Right kidney (tissue), 1 donor: ENCODE measurements at regions not wholly inside any gene's neighbourhood (a gene's known extent, or its start where the extent isn't known, plus 50 kb on each side); places are given as distances from the start of the nearest gene placed in this dataset.

Source experiments
- DNase-seq: peaks from one replicate; pipeline ENCODE4 v3.0.0-alpha.2; 2016

DNA sequence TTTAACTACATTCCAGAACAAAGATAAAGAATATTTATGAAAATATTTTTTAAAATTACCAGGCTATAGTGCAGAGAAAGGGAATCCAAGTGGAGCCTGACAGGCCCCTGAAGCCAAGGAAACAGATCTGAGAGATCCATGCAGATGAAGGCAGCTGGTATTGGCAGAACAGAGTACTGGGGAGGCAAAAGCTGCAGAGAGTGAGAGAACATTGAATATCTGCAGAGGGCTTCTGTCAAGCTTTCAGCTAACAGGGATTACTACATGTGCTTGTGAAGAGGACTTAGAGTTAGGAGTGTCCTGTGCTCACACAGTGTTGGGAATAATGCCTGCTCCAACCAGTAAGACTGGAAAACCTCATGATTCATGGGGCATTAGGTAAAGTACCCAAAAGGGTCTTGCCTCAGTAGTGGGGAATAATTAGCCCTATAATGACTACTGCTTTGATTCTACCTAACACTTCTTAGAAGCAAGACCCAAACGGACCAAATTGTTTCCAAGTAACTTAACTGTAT is 657.2 kb downstream of the DHX35 start:
- no peak for DNase-seq

DNA sequence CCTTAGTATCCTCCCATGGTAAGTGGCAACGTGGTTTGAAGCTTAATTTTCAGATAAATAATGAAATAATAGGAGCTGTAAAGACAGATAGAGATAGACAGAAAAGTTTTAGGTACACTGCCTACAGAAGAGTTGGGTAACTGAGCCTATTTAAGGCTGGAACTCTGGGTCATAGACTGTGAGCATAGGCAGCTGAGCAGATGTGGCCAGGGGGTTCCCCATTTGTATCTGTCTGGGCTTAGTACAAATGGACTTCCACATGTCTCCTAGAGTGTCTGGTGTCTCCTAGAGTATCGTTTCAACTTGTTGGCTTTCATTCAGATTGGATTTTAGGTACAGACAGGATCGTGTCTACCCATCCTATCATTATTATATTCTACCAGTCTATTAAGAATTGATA is 649.8 kb downstream of the DHX35 start:
- no peak for DNase-seq

DNA sequence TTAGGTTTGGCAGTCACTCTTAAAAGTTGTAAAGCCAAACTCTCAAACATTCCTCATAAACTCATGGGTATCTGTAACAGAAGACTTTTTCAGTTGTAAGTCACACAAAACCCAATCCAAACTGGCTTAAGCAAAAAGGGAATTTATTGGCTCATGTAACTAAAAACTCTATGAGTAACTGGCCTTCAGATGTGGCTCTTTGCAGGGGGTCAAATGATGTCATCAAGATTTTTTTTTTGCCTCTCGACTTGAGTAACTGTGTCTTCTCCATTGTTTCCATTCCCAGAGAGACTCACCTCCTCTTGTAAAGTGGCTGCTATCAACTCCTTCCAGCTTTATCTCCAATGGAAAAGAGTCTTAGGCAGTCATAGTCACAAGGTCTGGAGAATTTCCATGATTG is 645.0 kb downstream of the DHX35 start:
- DNase-seq, result no peak

DNA sequence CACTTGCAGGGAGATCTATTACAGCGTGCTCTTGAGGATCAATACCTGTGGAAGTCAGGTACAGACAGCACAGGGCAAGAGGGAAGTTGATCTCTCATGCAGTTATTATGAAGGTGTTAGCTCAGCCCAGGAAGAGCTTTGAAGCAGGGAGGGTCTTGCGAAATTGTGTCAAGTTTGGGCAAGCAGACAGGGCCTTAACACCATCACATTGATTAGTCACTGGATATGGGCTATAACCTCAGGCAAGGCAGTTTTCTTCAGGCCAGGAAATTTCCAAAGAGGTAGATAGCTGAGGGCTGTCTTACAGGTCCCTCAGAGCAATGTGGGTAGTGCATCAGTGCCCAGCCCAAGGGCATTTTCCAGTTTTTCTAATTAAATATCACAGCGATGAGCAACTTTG is 643.8 kb downstream of the DHX35 start:
- no peak for DNase-seq

DNA sequence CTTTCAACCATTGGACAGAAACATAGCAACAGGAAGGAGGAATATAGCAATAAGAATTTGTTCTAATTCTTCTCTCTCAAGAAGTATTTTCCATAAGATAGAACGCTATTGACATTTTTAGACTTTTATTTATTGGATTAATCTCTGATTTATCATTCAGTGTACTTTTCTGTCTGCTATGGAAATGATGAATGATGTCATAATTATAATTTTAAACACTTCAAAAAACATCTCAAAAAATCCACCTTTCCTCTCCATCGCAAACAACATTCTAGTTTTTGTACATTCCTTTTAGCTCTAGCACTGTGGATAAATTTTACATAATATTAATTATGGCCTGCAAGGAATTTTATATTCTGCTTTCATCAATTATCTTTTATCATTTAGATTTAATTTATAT is 643.2 kb downstream of the DHX35 start:
- no peak for DNase-seq

DNA sequence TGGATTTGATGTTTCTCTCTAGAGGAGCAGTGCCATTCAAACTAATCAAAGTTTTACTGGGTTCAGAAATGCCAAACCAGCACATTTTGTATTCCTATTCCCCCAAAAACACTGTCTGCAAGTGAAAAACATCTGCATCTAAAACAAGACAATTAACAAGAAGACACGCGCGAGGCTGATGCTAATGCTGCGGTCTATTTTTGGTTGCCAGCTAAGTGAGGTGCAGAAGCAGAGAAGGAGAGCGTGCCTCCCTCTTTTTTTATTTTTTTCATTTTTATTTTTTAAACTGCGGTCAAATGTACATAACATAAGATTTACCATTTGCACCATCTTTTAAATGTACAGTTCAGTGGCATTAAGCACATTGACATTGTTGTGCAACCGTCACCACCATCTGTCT is 641.1 kb downstream of the DHX35 start:
- DNase-seq, result no peak

DNA sequence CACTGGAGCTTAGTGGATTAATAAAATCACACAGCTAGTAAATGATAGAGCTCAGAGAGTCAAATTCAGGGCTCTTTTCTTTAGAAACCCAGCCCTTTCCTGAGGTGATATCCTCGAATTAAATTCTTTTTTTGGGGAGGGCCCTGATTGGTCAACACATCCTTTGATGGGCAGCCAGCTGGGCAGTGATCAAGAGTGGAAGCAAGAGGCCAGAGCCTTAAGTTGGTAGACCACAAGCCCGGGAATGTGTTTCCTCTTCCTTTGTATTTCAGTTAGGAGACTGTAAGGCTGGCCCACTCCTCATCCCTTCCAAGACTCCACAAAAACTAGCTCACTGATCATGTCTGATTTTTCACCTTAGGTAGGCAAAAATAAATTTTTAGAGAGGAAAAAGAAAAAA is 640.5 kb downstream of the DHX35 start:
- no peak for DNase-seq

DNA sequence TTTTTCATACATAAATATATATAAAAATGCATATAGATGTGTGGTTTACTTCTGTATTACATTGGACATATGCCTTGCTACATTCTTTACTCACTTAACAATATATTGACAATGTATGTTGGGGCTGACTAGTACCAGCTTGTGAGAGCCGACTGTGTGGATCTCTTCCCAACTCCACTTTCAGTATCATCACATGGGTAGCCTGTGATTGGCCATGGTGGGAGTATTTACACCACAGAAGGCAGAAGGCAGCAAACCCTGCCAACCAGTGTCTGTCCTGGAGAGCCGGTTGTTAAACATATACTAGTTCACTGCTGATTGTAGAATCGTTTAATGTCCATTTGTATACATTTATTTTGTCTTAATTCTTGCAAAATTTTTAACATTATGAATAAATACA is 638.7 kb downstream of the DHX35 start:
- no peak for DNase-seq

DNA sequence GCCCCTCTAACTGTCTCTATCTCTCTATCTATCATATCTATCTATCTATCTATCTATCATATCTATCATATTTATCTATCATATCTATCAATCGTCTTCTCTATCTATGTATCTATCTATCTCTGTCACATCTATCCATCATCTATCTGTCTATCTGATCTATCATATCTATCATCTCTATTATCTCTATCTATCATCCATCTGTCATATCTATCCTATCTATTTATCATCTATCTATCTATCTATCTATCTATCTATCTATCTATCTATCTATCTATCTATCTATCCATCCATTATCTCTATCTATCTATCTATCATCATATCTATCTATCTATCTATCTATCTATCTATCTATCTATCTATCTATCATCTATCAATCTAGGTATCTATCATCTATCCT is 638.0 kb downstream of the DHX35 start:
- DNase-seq, result no peak

DNA sequence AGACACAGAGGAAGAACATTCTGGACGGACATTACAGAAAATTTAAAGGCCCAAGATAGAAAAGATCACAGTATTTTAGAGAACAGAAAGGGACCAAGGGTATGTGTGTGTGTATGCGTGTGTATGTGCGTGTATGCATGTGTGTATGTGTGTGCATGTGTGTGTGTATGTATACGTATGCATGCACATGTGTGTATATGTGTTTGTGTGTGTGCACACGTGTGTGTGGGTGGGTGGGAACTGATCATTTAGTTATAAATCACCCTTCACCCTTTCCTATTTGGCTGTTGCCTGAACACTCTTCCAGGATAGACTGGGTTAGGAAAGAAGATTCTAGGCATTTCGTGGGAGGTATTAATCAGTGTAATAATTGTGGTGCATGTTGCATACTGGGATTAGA is 634.4 kb downstream of the DHX35 start:
- no peak for DNase-seq

DNA sequence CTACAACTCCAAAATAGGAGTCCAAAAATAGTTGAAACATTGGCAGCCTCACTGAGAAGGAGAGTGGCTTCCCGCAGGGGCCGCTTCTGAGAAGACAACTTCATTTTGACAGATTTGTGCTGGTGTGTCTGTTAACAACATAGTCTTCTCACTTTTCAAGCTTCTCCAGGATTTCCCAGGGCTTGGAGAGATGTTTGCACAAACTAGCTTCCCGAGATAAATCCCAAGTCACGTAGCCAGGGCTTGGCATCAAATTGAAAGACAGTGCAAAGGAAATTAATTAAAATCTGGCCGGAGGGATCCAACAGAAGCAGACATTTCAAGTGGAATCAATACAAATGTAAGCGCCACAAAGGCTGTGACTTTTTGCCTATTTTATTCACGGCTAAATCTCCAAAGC is 630.2 kb downstream of the DHX35 start:
- DNase-seq, result no peak

DNA sequence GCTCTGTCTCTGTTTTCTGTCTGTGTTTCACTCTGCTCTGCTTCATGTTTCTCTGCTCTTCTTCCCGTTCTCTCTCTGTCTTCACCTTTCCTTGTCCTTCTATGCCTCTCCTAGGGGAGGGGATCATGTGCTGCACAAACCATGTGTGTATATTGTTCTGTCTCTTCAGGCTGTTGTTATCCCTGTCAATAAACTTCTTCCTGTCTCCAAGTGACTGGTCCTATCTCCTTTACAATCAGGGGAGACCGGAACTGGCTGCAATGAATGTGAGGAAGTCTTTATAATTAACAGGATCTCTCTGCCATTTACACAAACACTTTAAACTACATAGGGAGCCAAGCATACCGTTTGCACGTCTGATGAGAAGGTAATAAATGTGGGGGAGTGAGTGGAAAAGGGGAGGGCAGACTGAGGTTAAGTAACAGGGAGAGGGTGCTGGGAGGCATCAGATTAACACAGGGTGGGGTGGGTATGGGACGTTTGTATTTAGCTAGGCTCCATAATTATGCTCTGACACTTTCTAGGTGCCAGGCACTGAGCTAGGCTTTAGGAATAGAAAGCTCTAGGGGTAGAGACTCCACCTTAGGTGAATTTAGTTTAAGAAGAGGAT is 626.1 kb downstream of the DHX35 start:
- no peak for DNase-seq

DNA sequence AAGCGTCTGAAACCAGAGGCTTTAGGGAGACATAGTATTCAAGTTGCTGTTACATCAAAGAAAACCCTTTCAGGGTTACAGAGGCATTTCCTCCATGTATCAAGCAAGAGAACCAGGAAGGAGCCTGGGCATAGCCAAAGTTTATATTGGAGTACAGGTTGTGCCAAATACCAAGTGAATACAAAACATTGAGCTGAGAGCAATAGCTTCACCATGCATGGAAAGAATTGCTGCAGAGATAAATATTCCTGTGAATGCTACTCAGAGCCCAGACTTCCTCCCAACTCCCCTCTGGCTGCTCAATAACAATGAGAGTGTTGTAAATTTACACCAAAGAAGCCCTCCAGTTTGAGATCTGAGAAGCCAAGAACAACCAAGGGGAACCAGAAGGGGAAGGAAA is 618.9 kb downstream of the DHX35 start:
- no peak for DNase-seq

DNA sequence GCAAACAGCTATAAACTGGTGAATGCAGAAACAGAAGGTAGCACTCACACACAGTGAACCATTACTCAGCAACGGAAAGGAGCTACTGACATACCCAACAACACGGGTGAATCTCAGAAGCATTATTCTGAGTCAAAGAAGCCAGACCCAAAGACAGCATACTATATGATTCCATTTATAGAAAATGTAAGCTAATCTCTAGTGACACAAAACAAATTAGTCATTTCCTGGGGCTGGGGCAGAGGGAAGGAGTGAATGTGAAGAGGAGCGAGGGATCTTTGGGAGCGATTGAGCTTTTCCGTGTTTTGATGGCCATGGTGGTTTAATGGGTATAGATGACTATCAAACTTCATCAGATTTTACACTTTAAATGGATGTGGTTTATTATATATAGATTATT is 614.6 kb downstream of the DHX35 start:
- DNase-seq, result no peak

DNA sequence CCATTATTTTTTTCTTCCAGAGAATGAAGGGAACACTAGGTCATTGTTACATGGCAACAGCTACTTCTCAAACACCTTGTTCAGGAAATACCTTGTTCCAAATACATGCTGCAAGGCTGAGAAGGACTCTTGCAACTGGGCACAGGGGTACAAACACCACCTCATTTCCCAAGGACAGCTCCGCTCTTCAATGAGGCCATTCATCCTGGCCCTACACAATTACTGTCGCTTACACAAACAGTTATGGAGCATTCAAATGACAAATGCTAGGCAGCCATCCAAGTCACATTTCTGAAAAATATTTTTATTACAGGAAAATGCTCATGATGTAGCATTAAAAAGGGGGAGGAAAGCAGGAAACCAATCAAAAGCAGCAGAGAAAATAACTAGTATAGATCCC is 611.9 kb downstream of the DHX35 start:
- DNase-seq, result no peak

DNA sequence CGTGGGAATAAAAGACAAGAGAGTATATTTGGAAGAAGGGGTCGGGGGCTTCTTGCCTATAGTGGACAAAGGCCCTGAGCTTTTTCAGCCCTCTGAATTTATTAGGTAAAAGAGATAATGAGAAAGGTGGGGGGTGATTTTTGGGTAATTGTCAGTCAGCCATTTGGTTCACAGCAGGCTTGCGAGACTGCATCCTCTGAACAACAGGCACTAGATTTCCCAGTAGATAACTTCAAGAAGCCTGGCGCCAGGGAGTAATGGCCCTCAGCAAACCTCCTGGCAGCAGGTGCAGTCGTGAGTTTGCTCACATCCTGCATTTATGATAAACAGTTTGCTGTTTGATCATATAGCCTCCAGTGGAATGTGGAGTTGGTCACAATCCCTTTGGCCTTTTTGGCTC is 609.0 kb downstream of the DHX35 start:
- no peak for DNase-seq

DNA sequence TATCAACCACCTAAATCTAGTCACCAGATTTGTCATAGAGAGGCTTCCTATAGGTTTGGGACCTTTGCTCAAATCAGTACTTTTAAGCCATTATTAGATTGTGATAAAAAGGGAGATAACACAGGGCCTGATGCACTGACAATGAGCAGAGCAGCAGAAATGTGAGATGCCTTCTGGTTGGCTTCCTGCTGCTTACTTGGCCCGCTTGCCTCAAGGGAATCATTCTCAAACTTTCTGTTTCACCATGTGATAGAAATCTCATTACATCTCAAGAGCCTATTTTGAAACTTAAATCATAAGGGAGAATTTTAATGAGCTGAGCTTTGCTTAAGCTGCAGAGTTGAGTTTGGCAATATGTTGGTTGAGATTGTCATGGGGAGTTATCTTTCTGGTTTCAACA is 606.0 kb downstream of the DHX35 start:
- DNase-seq, result no peak

DNA sequence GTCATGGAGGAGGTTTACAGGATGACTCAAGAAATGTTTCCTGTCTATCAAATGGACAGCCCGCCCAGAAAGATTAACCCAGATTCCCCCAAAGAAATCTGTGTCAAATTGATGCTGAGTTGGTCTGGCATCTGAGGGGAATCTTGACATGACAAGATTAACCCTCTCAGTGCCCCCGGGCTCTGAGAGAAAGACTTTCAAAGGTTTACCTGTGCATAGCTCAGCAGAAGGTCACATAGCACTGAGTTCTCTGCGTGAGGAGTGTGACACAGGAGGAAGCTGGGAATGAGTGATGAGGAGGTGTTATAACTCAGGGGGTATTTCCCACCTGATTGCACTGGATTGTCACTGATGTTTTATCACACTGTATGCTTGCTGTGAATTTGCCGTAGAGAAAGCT is 601.2 kb downstream of the DHX35 start:
- DNase-seq, result no peak

DNA sequence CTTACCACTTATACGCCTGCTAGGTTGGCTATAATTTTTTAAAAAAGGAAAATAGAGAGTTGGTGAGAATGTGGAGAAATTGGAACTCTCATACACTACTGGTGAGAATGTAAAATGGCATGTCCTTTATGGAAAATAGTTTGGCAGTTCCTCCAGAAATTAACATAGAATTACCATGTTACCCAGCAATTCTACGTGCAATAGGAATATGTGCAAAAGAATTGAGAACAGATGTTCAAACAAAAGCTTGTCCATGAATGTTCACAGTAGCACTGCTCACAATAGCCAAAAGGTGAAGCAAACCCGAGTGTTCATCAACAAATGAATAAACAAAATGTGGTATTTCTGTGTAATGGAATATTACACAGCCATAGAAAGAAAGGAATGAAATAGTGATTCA is 592.2 kb downstream of the DHX35 start:
- DNase-seq, result no peak

DNA sequence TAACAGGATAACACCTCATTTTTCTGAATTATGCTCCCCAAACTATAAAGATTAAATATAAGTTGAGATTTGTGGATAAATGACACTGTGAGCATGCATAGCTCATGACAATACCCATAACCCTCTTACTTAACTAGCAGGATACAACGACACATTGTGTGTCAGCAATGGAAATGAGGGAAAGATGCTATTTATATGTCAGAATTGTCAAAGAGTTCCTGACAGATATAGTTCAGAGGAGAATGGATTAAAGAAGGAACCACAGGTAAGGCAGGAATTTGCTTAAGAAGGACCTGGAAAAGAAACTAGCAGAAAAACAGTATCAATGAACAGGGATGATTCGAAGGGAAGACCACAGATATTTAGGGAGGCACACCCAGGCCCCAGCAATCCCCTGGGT is 591.0 kb downstream of the DHX35 start:
- no peak for DNase-seq

DNA sequence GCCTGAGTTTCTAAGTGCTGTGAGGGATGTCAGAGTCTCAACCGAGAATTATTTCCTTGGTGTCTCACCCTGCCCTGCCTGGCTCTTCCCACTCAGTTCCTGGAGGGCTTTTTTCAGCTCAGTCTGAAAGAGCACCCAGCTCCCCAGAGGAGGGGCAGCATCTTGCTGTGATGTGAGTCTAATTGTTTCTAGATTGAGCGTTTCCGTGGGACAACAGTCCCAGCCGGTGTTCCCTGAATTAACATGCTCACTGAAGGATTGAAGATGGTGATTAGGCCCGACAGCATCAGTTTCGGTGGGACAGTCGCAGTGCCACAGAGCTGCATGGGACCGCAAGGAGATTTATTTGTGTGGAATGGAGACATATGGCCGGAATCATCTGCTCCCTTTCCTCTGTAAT is 587.6 kb downstream of the DHX35 start:
- no peak for DNase-seq

DNA sequence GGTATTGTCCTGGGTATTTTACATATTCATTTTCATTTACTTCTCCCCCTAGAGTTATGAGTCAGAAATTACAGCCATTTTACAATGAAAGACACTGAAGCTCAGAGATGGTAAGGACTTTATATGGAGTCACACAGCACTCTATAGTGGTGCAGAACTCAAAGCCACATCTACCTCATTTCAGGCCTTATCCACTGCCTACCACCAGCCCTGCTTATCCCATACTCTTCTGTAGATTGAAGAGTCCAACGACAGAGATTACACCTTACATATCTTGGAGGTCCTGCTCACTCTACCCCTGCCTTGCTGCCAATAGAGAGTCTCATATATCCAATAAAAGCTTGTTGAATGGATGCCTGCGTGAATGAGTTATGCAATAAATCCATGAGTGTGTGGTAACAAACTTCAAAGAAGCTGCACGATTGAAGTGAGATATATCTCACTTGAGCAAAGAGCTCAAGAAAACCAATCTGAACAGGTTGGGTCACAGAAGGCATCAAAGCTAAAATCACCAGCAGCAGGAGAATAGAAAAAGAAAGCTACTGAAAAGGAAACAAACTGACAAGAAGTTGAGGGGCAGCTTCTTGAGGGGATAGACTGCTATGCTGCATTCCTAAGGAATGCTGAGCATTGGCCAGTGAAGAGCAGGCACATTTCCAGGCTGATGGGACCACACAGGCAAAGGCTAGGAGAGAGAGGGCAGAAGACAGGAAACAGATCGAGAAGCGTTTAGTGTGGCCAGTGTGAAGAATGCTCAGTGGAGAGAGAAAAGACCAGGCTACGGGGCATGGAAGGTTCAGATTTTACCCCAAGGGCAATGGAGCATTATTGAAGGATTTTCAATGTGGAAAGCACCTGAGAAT is 585.6 kb downstream of the DHX35 start:
- DNase-seq, result no peak

DNA sequence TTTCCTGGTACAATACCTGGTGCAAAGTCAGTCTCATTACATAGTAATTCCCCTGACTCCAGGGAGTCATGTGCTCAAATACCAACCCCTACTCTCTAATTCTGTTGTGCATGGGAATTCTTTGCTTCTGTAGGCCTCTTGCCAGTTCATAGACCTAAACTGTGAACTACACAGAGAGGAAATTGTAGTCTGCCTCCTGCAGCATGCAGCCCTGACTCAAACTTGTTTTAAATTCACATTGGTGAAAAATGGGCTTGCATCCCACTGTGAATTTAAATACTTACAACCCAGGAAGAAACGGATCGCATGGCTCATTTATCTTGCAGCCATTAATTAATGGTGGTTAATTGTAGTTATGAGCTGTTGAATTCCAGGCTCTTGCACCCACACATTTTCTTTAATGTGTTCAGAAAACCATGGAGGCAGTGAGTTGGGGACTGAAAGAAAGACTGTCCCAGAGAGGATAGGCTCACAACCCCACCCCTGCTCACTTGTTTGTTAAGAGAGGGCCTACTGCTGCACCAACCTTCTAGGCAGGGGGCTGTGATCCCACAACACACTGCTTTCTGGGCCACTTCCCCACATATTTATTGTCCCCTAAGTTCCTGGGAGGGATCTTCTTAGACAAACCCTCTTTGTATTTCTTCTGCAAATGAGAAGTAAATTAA is 579.1 kb downstream of the DHX35 start:
- DNase-seq, result no peak

DNA sequence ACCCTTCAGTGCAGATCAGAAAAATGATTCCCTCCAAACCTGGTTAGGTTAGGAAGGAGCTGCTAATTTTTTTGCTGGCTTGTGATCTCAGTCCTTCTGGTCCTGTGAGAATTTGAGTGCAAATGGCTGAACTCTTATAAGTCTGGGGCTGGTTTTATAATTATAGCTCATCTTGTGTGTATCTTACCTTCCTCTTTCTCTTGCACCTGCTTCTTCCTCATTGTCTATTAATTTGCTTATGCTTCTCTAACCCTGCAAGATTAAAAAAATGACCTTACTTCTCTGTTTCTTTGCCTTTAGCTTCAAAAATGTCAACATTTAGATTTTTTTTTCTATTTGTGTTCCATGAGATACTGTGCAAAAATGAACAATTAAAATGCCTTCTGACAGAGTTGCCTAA is 576.2 kb downstream of the DHX35 start:
- no peak for DNase-seq
